K562 (cell line): ENCODE measurements at regions not wholly inside any gene's neighbourhood (a gene's known extent, or its start where the extent isn't known, plus 50 kb on each side); places are given as distances from the start of the nearest gene placed in this dataset.

ENCODE experiments used
- ATAC-seq: fragments of 200-7000 bp; cut with Tn5 transposase; 3 replicates; pipeline ENCODE4 v1.9.1; 2020; ENCODE audit warnings: moderate library complexity
- BruUV-seq: library from RNA; stranded (reverse); fragments of 400-500 nt; replicated peaks from 2 replicates; lab custom pipeline; 2021; lab: Mats Ljungman, UMichigan
- CTCF ChIA-PET: fragments of 300-600 bp; formaldehyde crosslinking; extraction: SDS; loops from one replicate; lab custom pipeline; 2021; ENCODE audit warnings: low intra/inter-chr PET ratio; lab: Yijun Ruan, JAX
- POLR2A ChIA-PET: fragments of 300-600, 350-650 bp; sonication (Branson Sonifier 250); formaldehyde crosslinking; extraction: SDS; loops from one replicate; lab custom pipeline; 2021; ENCODE audit warnings: antibody characterized with exemption, inconsistent platforms; lab: Yijun Ruan, JAX
- DNase-seq, 4 experiments: peaks; one replicate each; pipeline versions ENCODE4 v3.0.0 to v3.0.0-alpha.2; 2011 to 2018; ENCODE audit warnings: low spot score in 3 of 4, mixed read lengths in 3 of 4; ENCODE audit errors: extremely low read depth in 1 of 4
- FAIRE-seq: peaks from 2 replicates; lab custom pipeline; 2011; peaks lifted over from hg19 to GRCh38; lab: Jason Lieb, UNC
- H2AFZ ChIP-seq: 2 replicates; pipeline ENCODE4 v1.6.0; 2011; ENCODE audit warnings: low read depth, low read length, control low read depth, inconsistent platforms
- H3K27ac ChIP-seq: fragments of 200-600 bp; 3 replicates; pipeline ENCODE4 v1.8.0; 2011; ENCODE audit warnings: low read depth, mild to moderate bottlenecking, control low read depth, inconsistent platforms, low read length, moderate library complexity, mixed read lengths; ENCODE audit errors: extremely low read depth
- H3K27me3 ChIP-seq, 2 experiments: fragments of 300-600 bp in 1 of 2; 2 replicates in 1 of 2; 3 replicates in 1 of 2; pipeline versions ENCODE4 v1.6.0 to v1.8.0; 2011; ENCODE audit warnings: inconsistent platforms in 2 of 2, low read length in 2 of 2, mild to moderate bottlenecking in 1 of 2, mixed read lengths in 1 of 2, moderate library complexity in 1 of 2; ENCODE audit not compliant: control insufficient read depth in 2 of 2, insufficient read depth in 2 of 2
- H3K36me3 ChIP-seq: fragments of 300-600 bp; 3 replicates; pipeline ENCODE4 v1.8.0; 2011; ENCODE audit warnings: mild to moderate bottlenecking, low read length, inconsistent platforms; ENCODE audit not compliant: control insufficient read depth, insufficient read depth
- H3K4me1 ChIP-seq, 2 experiments: fragments of 200-600 bp in 1 of 2; replicated peaks in 1 of 2; 2 replicates in 1 of 2; 3 replicates in 1 of 2; pipeline versions ENCODE4 v1.5.1 to v1.8.0; 2011; ENCODE audit warnings: inconsistent platforms in 2 of 2, low read length in 2 of 2, mild to moderate bottlenecking in 1 of 2, mixed read lengths in 1 of 2, moderate library complexity in 1 of 2; ENCODE audit not compliant: control insufficient read depth in 2 of 2, insufficient read depth in 2 of 2
- H3K4me2 ChIP-seq: 2 replicates; pipeline ENCODE4 v1.6.1; 2011; ENCODE audit warnings: low read length, control low read depth, inconsistent platforms, mixed read lengths; ENCODE audit not compliant: insufficient read depth
- H3K4me3 ChIP-seq: fragments of 200-600 bp; sonication (generic), shearing (Covaris generic); 2 replicates; pipeline ENCODE4 v1.5.1; 2016; ENCODE audit warnings: control low read depth, inconsistent platforms
- H3K79me2 ChIP-seq: fragments of 200-600 bp; 3 replicates; pipeline ENCODE4 v1.8.0; 2011; ENCODE audit warnings: low read length, inconsistent platforms; ENCODE audit not compliant: control insufficient read depth, insufficient read depth
- H3K9ac ChIP-seq, 2 experiments: 2 replicates each; pipeline versions ENCODE4 v1.6.0 to v1.6.1; 2011; ENCODE audit warnings: low read depth in 2 of 2, low read length in 2 of 2, control low read depth in 1 of 2, inconsistent platforms in 1 of 2, mild to moderate bottlenecking in 1 of 2, mixed read lengths in 1 of 2; ENCODE audit not compliant: insufficient read depth in 1 of 2
- H3K9me1 ChIP-seq: one replicate; pipeline ENCODE4 v1.6.0; 2011; ENCODE audit warnings: inconsistent platforms, mild to moderate bottlenecking, low read length, moderate library complexity; ENCODE audit not compliant: control insufficient read depth, insufficient read depth
- H3K9me3 ChIP-seq: replicated peaks from 2 replicates; pipeline ENCODE4 v1.5.1; 2011; ENCODE audit warnings: low read depth, low read length, inconsistent platforms; ENCODE audit not compliant: control insufficient read depth, insufficient read depth
- H4K20me1 ChIP-seq: replicated peaks from 2 replicates; pipeline ENCODE4 v1.6.1; 2011; ENCODE audit warnings: low read length, inconsistent platforms, mixed read lengths; ENCODE audit not compliant: control insufficient read depth, insufficient read depth
- BDP1 ChIP-seq: IDR thresholded peaks from 3 replicates; pipeline ENCODE4 v1.6.1; 2011; ENCODE audit not compliant: insufficient read length, insufficient read depth
- HLTF ChIP-seq: fragments of 450-650 bp; IDR thresholded peaks from 2 replicates; pipeline ENCODE4 v1.6.1; 2016
- LARP7 ChIP-seq: fragments of 450-650 bp; IDR thresholded peaks from 2 replicates; pipeline ENCODE4 v1.6.1; 2016
- POLR2AphosphoS2 ChIP-seq: IDR thresholded peaks from 2 replicates; pipeline ENCODE4 v1.6.1; 2012; ENCODE audit warnings: low read length, improper control_type of control experiment
- PTBP1 ChIP-seq: fragments of 200-400 bp; formaldehyde crosslinking; IDR thresholded peaks from 2 replicates; pipeline ENCODE4 v1.6.1; 2017; ENCODE audit warnings: low read depth, low read length
- THRAP3 ChIP-seq: fragments of 450-650 bp; IDR thresholded peaks from 2 replicates; pipeline ENCODE4 v1.6.1; 2016; ENCODE audit warnings: mild to moderate bottlenecking, inconsistent platforms, borderline replicate concordance
- ZNF165 ChIP-seq: fragments of 250-450 bp; sonication (Bioruptor Pico); IDR thresholded peaks from 2 replicates; pipeline ENCODE4 v1.4.0; 2020; ENCODE audit warnings: borderline replicate concordance
- ZNF282 ChIP-seq: sonication (generic); formaldehyde crosslinking; IDR thresholded peaks from 2 replicates; pipeline ENCODE4 v1.8.1; 2023; ENCODE audit warnings: missing genetic modification reagents
- WGBS: fragments of 100-300 bp; shearing (Covaris generic); methylation state at CpG from one replicate; pipeline ENCODE4 v1.1.6; 2016; ENCODE audit warnings: low coverage, mixed read lengths; ENCODE audit not compliant: insufficient coverage; ENCODE audit errors: missing lambda C conversion rate; 5-methylcytosine and 5-hydroxymethylcytosine counted together
- in situ Hi-C: fragments of 300-500 bp; cut with MboI; formaldehyde crosslinking; loops from 4 replicates; pipeline ENCODE4 v1.15.0; 2018; ENCODE audit warnings: inconsistent platforms, mixed read lengths
- intact Hi-C: fragments of 100-400 bp; cut with micrococcal nuclease; formaldehyde crosslinking; loops from 2 replicates; pipeline ENCODE4 v1.14.2; 2022
- TF ChIP-seq, protein P1 (sequence below): fragments of 450-650 bp; IDR thresholded peaks from 2 replicates; pipeline ENCODE4 v1.7.0; 2016; ENCODE audit warnings: borderline replicate concordance
- TF ChIP-seq, protein P2 (sequence below): IDR thresholded peaks from 2 replicates; pipeline ENCODE4 v1.6.1; 2012; ENCODE audit warnings: low read depth, low read length, improper control_type of control experiment, borderline replicate concordance
- TF ChIP-seq, protein P3 (sequence below): fragments of 150-350 bp; conservative IDR thresholded peaks from 2 replicates; pipeline ENCODE4 v1.6.1; 2014; ENCODE audit warnings: low read length

GRCh38 chr3:177357352-177358090 lies 160.2 kb upstream of the TBL1XR1 start:
- BruUV-seq, result no TSS peak
- H3K9me3 ChIP-seq, result no peaks in the 10 kb centered on the region
- WGBS, result 2% methylated on average over 5 of the region's 5 CpGs
- H3K27ac ChIP-seq, result peak overlapping the region; percentile 98
- CTCF ChIA-PET, result no interaction called here
- H3K79me2 ChIP-seq, result peaks cover 6% of the 10 kb centered on the region; the same call in 1 of the 3 replicates
- POLR2A ChIA-PET, result interaction anchor here (0.6 to 7.6 kb wide), 8 partner anchors 8 to 420 kb away, joined by 3 to 97 read pairs (median 5); partner anchors contain the start of gene TBL1XR1
- peak overlapping the region; percentile 81 for H3K4me2 ChIP-seq
- H3K27me3 ChIP-seq, result no peaks in the 10 kb centered on the region
- H3K4me1 ChIP-seq, result peaks cover 32 to 61% of the 10 kb centered on the region in 2 experiments
- peak; percentile 84 to 97 (median 88) for DNase-seq
- H3K4me3 ChIP-seq, result peak overlapping the region; percentile 4; the same call in 1 of the 2 replicates
- intact Hi-C loops, result loop anchor here (1.0 to 5.0 kb wide), 6 partner anchors 12 to 305 kb away; no protein-coding TSS in a partner anchor
- no peaks in the 10 kb centered on the region for H3K36me3 ChIP-seq
- peak; percentile 79 for ATAC-seq
- peak overlapping the region; percentile 46 to 84; a peak in 3 of 4 replicates for H3K9ac ChIP-seq
- peak; percentile 98 for FAIRE-seq
- H4K20me1 ChIP-seq, result no peaks in the 10 kb centered on the region
- in situ Hi-C loops, result no loop called here
- H3K9me1 ChIP-seq, result no peaks in the 10 kb centered on the region
- peak overlapping the region; percentile 91 for H2AFZ ChIP-seq
- no peak for TF ChIP-seq BDP1
- TF ChIP-seq ZNF282 (CRISPR knock-in tag), result no peak
- no peak for TF ChIP-seq THRAP3
- TF ChIP-seq, protein P1, sequence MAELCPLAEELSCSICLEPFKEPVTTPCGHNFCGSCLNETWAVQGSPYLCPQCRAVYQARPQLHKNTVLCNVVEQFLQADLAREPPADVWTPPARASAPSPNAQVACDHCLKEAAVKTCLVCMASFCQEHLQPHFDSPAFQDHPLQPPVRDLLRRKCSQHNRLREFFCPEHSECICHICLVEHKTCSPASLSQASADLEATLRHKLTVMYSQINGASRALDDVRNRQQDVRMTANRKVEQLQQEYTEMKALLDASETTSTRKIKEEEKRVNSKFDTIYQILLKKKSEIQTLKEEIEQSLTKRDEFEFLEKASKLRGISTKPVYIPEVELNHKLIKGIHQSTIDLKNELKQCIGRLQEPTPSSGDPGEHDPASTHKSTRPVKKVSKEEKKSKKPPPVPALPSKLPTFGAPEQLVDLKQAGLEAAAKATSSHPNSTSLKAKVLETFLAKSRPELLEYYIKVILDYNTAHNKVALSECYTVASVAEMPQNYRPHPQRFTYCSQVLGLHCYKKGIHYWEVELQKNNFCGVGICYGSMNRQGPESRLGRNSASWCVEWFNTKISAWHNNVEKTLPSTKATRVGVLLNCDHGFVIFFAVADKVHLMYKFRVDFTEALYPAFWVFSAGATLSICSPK, result no peak
- TF ChIP-seq ZNF165 (CRISPR knock-in tag), result no peak
- TF ChIP-seq PTBP1, result no peak
- TF ChIP-seq POLR2AphosphoS2, result no peak
- TF ChIP-seq, protein P2, sequence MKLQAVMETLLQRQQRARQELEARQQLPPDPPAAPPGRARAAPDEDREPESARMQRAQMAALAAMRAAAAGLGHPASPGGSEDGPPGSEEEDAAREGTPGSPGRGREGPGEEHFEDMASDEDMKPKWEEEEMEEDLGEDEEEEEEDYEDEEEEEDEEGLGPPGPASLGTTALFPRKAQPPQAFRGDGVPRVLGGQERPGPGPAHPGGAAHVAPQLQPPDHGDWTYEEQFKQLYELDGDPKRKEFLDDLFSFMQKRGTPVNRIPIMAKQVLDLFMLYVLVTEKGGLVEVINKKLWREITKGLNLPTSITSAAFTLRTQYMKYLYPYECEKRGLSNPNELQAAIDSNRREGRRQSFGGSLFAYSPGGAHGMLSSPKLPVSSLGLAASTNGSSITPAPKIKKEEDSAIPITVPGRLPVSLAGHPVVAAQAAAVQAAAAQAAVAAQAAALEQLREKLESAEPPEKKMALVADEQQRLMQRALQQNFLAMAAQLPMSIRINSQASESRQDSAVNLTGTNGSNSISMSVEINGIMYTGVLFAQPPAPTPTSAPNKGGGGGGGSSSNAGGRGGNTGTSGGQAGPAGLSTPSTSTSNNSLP, result peak; percentile 49; the same call in 1 of the 2 replicates
- TF ChIP-seq LARP7, result no peak
- TF ChIP-seq, protein P3, sequence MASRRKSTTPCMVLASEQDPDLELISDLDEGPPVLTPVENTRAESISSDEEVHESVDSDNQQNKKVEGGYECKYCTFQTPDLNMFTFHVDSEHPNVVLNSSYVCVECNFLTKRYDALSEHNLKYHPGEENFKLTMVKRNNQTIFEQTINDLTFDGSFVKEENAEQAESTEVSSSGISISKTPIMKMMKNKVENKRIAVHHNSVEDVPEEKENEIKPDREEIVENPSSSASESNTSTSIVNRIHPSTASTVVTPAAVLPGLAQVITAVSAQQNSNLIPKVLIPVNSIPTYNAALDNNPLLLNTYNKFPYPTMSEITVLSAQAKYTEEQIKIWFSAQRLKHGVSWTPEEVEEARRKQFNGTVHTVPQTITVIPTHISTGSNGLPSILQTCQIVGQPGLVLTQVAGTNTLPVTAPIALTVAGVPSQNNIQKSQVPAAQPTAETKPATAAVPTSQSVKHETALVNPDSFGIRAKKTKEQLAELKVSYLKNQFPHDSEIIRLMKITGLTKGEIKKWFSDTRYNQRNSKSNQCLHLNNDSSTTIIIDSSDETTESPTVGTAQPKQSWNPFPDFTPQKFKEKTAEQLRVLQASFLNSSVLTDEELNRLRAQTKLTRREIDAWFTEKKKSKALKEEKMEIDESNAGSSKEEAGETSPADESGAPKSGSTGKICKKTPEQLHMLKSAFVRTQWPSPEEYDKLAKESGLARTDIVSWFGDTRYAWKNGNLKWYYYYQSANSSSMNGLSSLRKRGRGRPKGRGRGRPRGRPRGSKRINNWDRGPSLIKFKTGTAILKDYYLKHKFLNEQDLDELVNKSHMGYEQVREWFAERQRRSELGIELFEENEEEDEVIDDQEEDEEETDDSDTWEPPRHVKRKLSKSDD, result no peak
- no peak for TF ChIP-seq HLTF
